SK-N-SH (cell line): ENCODE measurements at regions not wholly inside any gene's neighbourhood (a gene's known extent, or its start where the extent isn't known, plus 50 kb on each side); places are given as distances from the start of the nearest gene placed in this dataset.
"Not testable (repeated sequence)": the region's sequence is repeated elsewhere in the genome, so short reads cannot be mapped to it uniquely, and the experiment has no call there.

Experiments used
- CTCF ChIA-PET: fragments of 300-600, 350-600 bp; formaldehyde crosslinking; extraction: SDS; loops from one replicate; lab custom pipeline; 2021; lab: Yijun Ruan, JAX
- POLR2A ChIA-PET: fragments of 350-600 bp; sonication (Branson Sonifier 250); formaldehyde crosslinking; extraction: SDS; loops from one replicate; lab custom pipeline; 2020; ENCODE audit warnings: antibody characterized with exemption, inconsistent platforms; lab: Yijun Ruan, JAX
- DNase-seq: peaks from one replicate; pipeline ENCODE4 v3.0.0; 2012
- H2AFZ ChIP-seq: fragments of 200-600 bp; sonication (generic); 2 replicates; pipeline ENCODE4 v1.8.1; 2016; ENCODE audit warnings: antibody characterized with exemption, mild to moderate bottlenecking, low read depth
- H3F3A ChIP-seq: fragments of 200-600 bp; sonication (generic); replicated peaks from 2 replicates; pipeline ENCODE3; 2016; ENCODE audit warnings: antibody characterized with exemption, mild to moderate bottlenecking; ENCODE audit not compliant: insufficient read depth
- H3K27ac ChIP-seq, 2 experiments: fragments of 200-500 bp in 1 of 2; fragments of 200-600 bp in 1 of 2; sonication (Bioruptor generic) in 1 of 2; sonication (generic), shearing (Covaris generic) in 1 of 2; 2 replicates each; pipeline versions ENCODE4 v1.5.1 to v1.6.1; 2014 to 2016; ENCODE audit warnings: low read depth in 2 of 2, inconsistent platforms in 1 of 2, low read length in 1 of 2, mild to moderate bottlenecking in 1 of 2, mixed read lengths in 1 of 2
- H3K27me3 ChIP-seq: fragments of 200-600 bp; sonication (generic), shearing (Covaris generic); 2 replicates; pipeline ENCODE4 v1.6.1; 2016; ENCODE audit warnings: mixed run types; ENCODE audit not compliant: insufficient read depth
- H3K36me3 ChIP-seq, 2 experiments: fragments of 200-500 bp in 1 of 2; fragments of 200-600 bp in 1 of 2; sonication (Bioruptor generic) in 1 of 2; sonication (generic) in 1 of 2; replicated peaks in 1 of 2; 2 replicates each; pipeline versions ENCODE3 to v1.5.1; 2014 to 2016; ENCODE audit warnings: low read length in 1 of 2, mild to moderate bottlenecking in 1 of 2; ENCODE audit not compliant: insufficient read depth in 2 of 2, control insufficient read depth in 1 of 2
- H3K4me1 ChIP-seq, 2 experiments: fragments of 200-500 bp in 1 of 2; fragments of 200-600 bp in 1 of 2; sonication (Bioruptor generic) in 1 of 2; sonication (generic), shearing (Covaris generic) in 1 of 2; 2 replicates each; pipeline versions ENCODE4 v1.5.1 to v1.6.1; 2014 to 2016; ENCODE audit warnings: low read depth in 1 of 2, low read length in 1 of 2, mixed run types in 1 of 2; ENCODE audit not compliant: insufficient read depth in 2 of 2, control insufficient read depth in 1 of 2
- H3K4me2 ChIP-seq: fragments of 200-600 bp; sonication (generic), shearing (Covaris generic); 2 replicates; pipeline ENCODE4 v1.6.1; 2017; ENCODE audit warnings: mixed run types
- H3K4me3 ChIP-seq, 2 experiments: fragments of 200-500 bp in 1 of 2; fragments of 200-600 bp in 1 of 2; sonication (Bioruptor generic) in 1 of 2; sonication (generic), shearing (Covaris generic) in 1 of 2; 2 replicates each; pipeline versions ENCODE4 v1.5.1 to v1.8.1; 2014 to 2016; ENCODE audit warnings: low read depth in 2 of 2, inconsistent platforms in 1 of 2, low read length in 1 of 2, mild to moderate bottlenecking in 1 of 2, mixed read lengths in 1 of 2, moderate library complexity in 1 of 2
- H3K79me2 ChIP-seq: fragments of 200-600 bp; sonication (generic); 2 replicates; pipeline ENCODE4 v1.8.1; 2017; ENCODE audit warnings: mild to moderate bottlenecking; ENCODE audit not compliant: insufficient read depth
- H3K9ac ChIP-seq: fragments of 200-600 bp; sonication (generic); 2 replicates; pipeline ENCODE4 v1.6.1; 2017; ENCODE audit warnings: mixed run types
- H3K9me2 ChIP-seq: fragments of 200-600 bp; sonication (generic); 2 replicates; pipeline ENCODE4 v1.6.1; 2017; ENCODE audit warnings: mixed run types
- H3K9me3 ChIP-seq: fragments of 200-600 bp; sonication (generic); 2 replicates; pipeline ENCODE4 v1.6.1; 2017; ENCODE audit warnings: mixed run types, mild to moderate bottlenecking, moderate library complexity
- H4K20me1 ChIP-seq: fragments of 200-600 bp; sonication (generic); 2 replicates; pipeline ENCODE4 v1.6.1; 2017; ENCODE audit warnings: mild to moderate bottlenecking, mixed run types; ENCODE audit not compliant: insufficient read depth
- EZH2phosphoT487 ChIP-seq: fragments of 200-600 bp; sonication (generic); IDR thresholded peaks from 2 replicates; pipeline ENCODE4 v1.6.1; 2017; ENCODE audit warnings: low read depth, mixed run types, mild to moderate bottlenecking, antibody characterized with exemption, moderate library complexity, borderline replicate concordance
- FOXJ3 ChIP-seq: sonication (generic); formaldehyde crosslinking; IDR thresholded peaks from 2 replicates; pipeline ENCODE4 v1.5.1; 2020; ENCODE audit warnings: mild to moderate bottlenecking, missing genetic modification reagents
- GABPA ChIP-seq: IDR thresholded peaks from 2 replicates; pipeline ENCODE4 v1.4.0; 2012; ENCODE audit warnings: low read depth, mild to moderate bottlenecking
- MXI1 ChIP-seq: IDR thresholded peaks from 2 replicates; pipeline ENCODE4 v1.6.1; 2012; ENCODE audit warnings: mild to moderate bottlenecking, low read depth, low read length, improper control_type of control experiment
- PBX3 ChIP-seq: IDR thresholded peaks from 2 replicates; pipeline ENCODE4; 2012
- POLR2AphosphoS5 ChIP-seq: IDR thresholded peaks from 2 replicates; pipeline ENCODE4 v1.6.1; 2012; ENCODE audit warnings: low read depth, low read length
- REST ChIP-seq: IDR thresholded peaks from 2 replicates; pipeline ENCODE4 v1.6.1; 2012; ENCODE audit warnings: mild to moderate bottlenecking, low read depth, low read length, moderate library complexity
- RFX5 ChIP-seq: IDR thresholded peaks from 2 replicates; pipeline ENCODE4 v1.6.1; 2012; ENCODE audit warnings: mild to moderate bottlenecking, improper control_type of control experiment, low read length
- SIN3A ChIP-seq: IDR thresholded peaks from 2 replicates; pipeline ENCODE4 v1.6.1; 2012; ENCODE audit warnings: low read depth, mild to moderate bottlenecking, low read length, moderate library complexity, borderline replicate concordance
- TAF1 ChIP-seq: IDR thresholded peaks from 2 replicates; pipeline ENCODE4 v1.6.1; 2012; ENCODE audit warnings: low read depth, mild to moderate bottlenecking, low read length, moderate library complexity, borderline replicate concordance
- USF1 ChIP-seq: IDR thresholded peaks from 2 replicates; pipeline ENCODE4 v1.4.0; 2012; ENCODE audit warnings: low read depth, borderline replicate concordance
- YY1 ChIP-seq: IDR thresholded peaks from 2 replicates; pipeline ENCODE4 v1.4.0; 2012; ENCODE audit warnings: low read depth, mild to moderate bottlenecking
- WGBS: methylation state at CpG from one replicate; pipeline ENCODE4 v1.1.6; 2017; ENCODE audit warnings: low lambda C conversion rate; 5-methylcytosine and 5-hydroxymethylcytosine counted together

- POLR2A ChIA-PET, result no interaction called here
- TF ChIP-seq USF1, result no peak
- TF ChIP-seq GABPA, result no peak
- no peak for TF ChIP-seq EZH2phosphoT487
- no peak for TF ChIP-seq FOXJ3
- TF ChIP-seq SIN3A, result no peak
- TF ChIP-seq YY1, result no peak
- TF ChIP-seq REST, result no peak
- TF ChIP-seq PBX3, result no peak
- TF ChIP-seq MXI1, result no peak
- no peak for TF ChIP-seq POLR2AphosphoS5
- TF ChIP-seq TAF1, result no peak
- no peak for TF ChIP-seq RFX5
- 16% methylated on average over 3 of the region's 3 CpGs for WGBS
Measured at GRCh38 chrX:28379103-28379502, 208.1 kb upstream of the IL1RAPL1 start.

GRCh38 chrX:28367649-28368048 is 219.6 kb upstream of the IL1RAPL1 start:
- H3K27me3 ChIP-seq, H3K27ac ChIP-seq, H3K4me3 ChIP-seq, H3F3A ChIP-seq, H3K4me2 ChIP-seq, H3K9me3 ChIP-seq, H3K36me3 ChIP-seq, H4K20me1 ChIP-seq, H3K9ac ChIP-seq, POLR2A ChIA-PET, H3K4me1 ChIP-seq, DNase-seq, H3K79me2 ChIP-seq, H3K9me2 ChIP-seq, H2AFZ ChIP-seq: not testable (repeated sequence)
- WGBS, result 0% methylated on average over 1 of the region's 11 CpGs
- CTCF ChIA-PET, result interaction anchor here (0.8 kb wide), 1 partner anchor 19 kb away, joined by 3 read pairs; no protein-coding TSS in a partner anchor

More at GRCh38 chrX:28379103-28379502, 208.1 kb upstream of the IL1RAPL1 start:
- Histone ChIP-seq H3K4me3 (no peak overlapping the region), H3K4me2 (no peak overlapping the region), H4K20me1 (no peaks in the 10 kb centered on the region), H3K9me2 (no peaks in the 10 kb centered on the region), H3K27ac (no peak overlapping the region), H3K79me2 (no peaks in the 10 kb centered on the region), H3K27me3 (no peaks in the 10 kb centered on the region), H3K9ac (no peak overlapping the region), H3K36me3 (no peaks in the 10 kb centered on the region), H3F3A (no peaks in the 10 kb centered on the region), H3K4me1 (no peaks in the 10 kb centered on the region), H3K9me3 (no peaks in the 10 kb centered on the region), H2AFZ (no peak overlapping the region)
- no peak for DNase-seq
- CTCF ChIA-PET, result no interaction called here
